ENCODE measurements at regions not wholly inside any gene's neighbourhood (a gene's known extent, or its start where the extent isn't known, plus 50 kb on each side); places are given as distances from the start of the nearest gene placed in this dataset.

DNA sequence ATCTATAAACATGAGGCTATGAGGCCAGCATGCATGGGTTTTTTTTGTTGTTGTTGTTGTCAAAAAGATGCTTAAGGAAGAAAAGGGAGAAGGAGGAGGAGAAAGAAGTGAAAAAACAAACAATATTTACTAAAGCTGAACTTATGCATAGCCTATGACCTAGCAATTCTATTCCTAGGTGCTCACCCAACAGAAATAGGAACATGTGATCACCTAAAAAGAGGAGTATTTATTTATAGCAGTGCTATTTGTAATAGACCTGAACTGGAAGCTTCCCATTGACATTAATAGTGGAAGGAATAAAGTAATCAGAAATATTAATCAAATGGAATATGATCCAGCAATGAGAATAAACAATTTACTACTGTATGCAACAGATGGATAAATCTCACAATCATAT is 156.5 kb upstream of the OLIG3 start:
- no peak overlapping the region for H3K4me2 ChIP-seq

DNA sequence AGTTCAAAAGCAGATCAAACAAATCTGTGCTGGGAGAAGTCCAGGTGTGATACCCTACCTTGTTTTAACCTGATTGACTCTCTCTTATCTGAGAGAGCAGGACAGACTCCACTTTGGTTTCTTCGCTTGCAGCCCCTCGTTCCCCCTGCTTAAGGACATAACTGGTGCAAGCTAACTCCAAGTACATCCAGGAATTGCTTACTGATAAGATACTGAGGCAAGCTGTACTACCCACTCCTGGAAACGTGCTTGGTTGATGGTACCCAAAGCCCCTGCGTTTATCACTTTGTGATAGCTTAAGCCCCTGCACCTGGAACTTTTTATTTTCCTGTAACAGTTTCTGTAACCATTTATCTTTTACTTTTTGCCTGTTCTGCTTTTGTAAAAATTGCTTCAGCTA is 157.0 kb upstream of the OLIG3 start:
- CTCF ChIA-PET: no interaction called here
- TF ChIP-seq RFX5 (IDR thresholded peaks at IDR 0.05; ENCODE audit: low read length) (no peak), ELF1 (IDR thresholded peaks at IDR 0.05) (no peak), MEF2A (IDR thresholded peaks at IDR 0.05; ENCODE audit: borderline replicate concordance, low read depth) (no peak), FOXJ3 (CRISPR knock-in tag; IDR thresholded peaks at IDR 0.05) (no peak), GABPA (IDR thresholded peaks at IDR 0.05; ENCODE audit: low read depth) (no peak), TEAD4 (IDR thresholded peaks at IDR 0.05; ENCODE audit: borderline replicate concordance, insufficient read depth) (no peak)
- TF ChIP-seq, protein P1, sequence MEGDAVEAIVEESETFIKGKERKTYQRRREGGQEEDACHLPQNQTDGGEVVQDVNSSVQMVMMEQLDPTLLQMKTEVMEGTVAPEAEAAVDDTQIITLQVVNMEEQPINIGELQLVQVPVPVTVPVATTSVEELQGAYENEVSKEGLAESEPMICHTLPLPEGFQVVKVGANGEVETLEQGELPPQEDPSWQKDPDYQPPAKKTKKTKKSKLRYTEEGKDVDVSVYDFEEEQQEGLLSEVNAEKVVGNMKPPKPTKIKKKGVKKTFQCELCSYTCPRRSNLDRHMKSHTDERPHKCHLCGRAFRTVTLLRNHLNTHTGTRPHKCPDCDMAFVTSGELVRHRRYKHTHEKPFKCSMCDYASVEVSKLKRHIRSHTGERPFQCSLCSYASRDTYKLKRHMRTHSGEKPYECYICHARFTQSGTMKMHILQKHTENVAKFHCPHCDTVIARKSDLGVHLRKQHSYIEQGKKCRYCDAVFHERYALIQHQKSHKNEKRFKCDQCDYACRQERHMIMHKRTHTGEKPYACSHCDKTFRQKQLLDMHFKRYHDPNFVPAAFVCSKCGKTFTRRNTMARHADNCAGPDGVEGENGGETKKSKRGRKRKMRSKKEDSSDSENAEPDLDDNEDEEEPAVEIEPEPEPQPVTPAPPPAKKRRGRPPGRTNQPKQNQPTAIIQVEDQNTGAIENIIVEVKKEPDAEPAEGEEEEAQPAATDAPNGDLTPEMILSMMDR (IDR thresholded peaks at IDR 0.05): no peak
- TF ChIP-seq, protein P2, sequence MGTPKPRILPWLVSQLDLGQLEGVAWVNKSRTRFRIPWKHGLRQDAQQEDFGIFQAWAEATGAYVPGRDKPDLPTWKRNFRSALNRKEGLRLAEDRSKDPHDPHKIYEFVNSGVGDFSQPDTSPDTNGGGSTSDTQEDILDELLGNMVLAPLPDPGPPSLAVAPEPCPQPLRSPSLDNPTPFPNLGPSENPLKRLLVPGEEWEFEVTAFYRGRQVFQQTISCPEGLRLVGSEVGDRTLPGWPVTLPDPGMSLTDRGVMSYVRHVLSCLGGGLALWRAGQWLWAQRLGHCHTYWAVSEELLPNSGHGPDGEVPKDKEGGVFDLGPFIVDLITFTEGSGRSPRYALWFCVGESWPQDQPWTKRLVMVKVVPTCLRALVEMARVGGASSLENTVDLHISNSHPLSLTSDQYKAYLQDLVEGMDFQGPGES (IDR thresholded peaks at IDR 0.05; ENCODE audit: low read depth, low read length): no peak
- H3K9me2 ChIP-seq: no peaks in the 10 kb centered on the region

More for the DNA sequence above, 156.5 kb upstream of the OLIG3 start:
- Histone ChIP-seq H3K9ac (no peak overlapping the region), H3K36me3 (replicated peaks in 1 of 2; ENCODE audit: control insufficient read depth in 1 of 2, insufficient read depth in 2 of 2, low read length in 1 of 2) (no peaks in the 10 kb centered on the region), H4K20me1 (ENCODE audit: insufficient read depth) (no peaks in the 10 kb centered on the region), H3K27ac (ENCODE audit: low read depth in 2 of 2, low read length in 1 of 2) (no peak overlapping the region), H3K9me2 (no peaks in the 10 kb centered on the region), H3K4me3 (ENCODE audit: low read depth in 2 of 2, low read length in 1 of 2) (no peak overlapping the region), H3F3A (replicated peaks; ENCODE audit: insufficient read depth) (no peaks in the 10 kb centered on the region), H3K27me3 (ENCODE audit: insufficient read depth) (no peaks in the 10 kb centered on the region), H2AFZ (ENCODE audit: low read depth) (no peak overlapping the region), H3K4me1 (ENCODE audit: control insufficient read depth in 1 of 2, insufficient read depth in 2 of 2, low read depth in 1 of 2, low read length in 1 of 2) (no peaks in the 10 kb centered on the region), H3K79me2 (ENCODE audit: insufficient read depth) (no peaks in the 10 kb centered on the region), H3K9me3 (no peaks in the 10 kb centered on the region; the same call in 1 of the 2 replicates)
- ChIA-PET POLR2A (no interaction called here), CTCF (interaction anchor here (0.7 to 0.8 kb wide), 2 partner anchors 9 to 295 kb away, joined by 3 read pairs; no protein-coding TSS in a partner anchor)
- DNase-seq: no peak
- TF ChIP-seq, protein P2 (IDR thresholded peaks at IDR 0.05; ENCODE audit: low read depth, low read length): no peak
- TF ChIP-seq FOSL2 (IDR thresholded peaks at IDR 0.05; ENCODE audit: borderline replicate concordance, low read depth) (no peak), ZBTB33 (IDR thresholded peaks at IDR 0.05; ENCODE audit: borderline replicate concordance, low read depth) (no peak), NRF1 (IDR thresholded peaks at IDR 0.05; ENCODE audit: low read depth, low read length) (no peak), RFX5 (IDR thresholded peaks at IDR 0.05; ENCODE audit: low read length) (no peak)

More for the DNA sequence above, 157.0 kb upstream of the OLIG3 start:
- Histone ChIP-seq H3K9me3 (no peaks in the 10 kb centered on the region; the same call in 1 of the 2 replicates), H3K36me3 (replicated peaks in 1 of 2; ENCODE audit: control insufficient read depth in 1 of 2, insufficient read depth in 2 of 2, low read length in 1 of 2) (no peaks in the 10 kb centered on the region), H3F3A (replicated peaks; ENCODE audit: insufficient read depth) (no peaks in the 10 kb centered on the region), H3K4me1 (ENCODE audit: control insufficient read depth in 1 of 2, insufficient read depth in 2 of 2, low read depth in 1 of 2, low read length in 1 of 2) (no peaks in the 10 kb centered on the region), H3K27me3 (ENCODE audit: insufficient read depth) (no peaks in the 10 kb centered on the region), H3K4me2 (no peak overlapping the region), H3K4me3 (ENCODE audit: low read depth in 2 of 2, low read length in 1 of 2) (no peak overlapping the region), H3K79me2 (ENCODE audit: insufficient read depth) (no peaks in the 10 kb centered on the region), H4K20me1 (ENCODE audit: insufficient read depth) (no peaks in the 10 kb centered on the region), H2AFZ (ENCODE audit: low read depth) (no peak overlapping the region), H3K27ac (ENCODE audit: low read depth in 2 of 2, low read length in 1 of 2) (no peak overlapping the region), H3K9ac (no peak overlapping the region)
- POLR2A ChIA-PET: no interaction called here
- WGBS (ENCODE audit: low lambda C conversion rate): 3% methylated on average over 4 of the region's 4 CpGs
- DNase-seq: no peak

All from SK-N-SH (cell line).